ENCODE measurements at regions not wholly inside any gene's neighbourhood (a gene's known extent, or its start where the extent isn't known, plus 50 kb on each side); places are given as distances from the start of the nearest gene placed in this dataset.
"Not testable (repeated sequence)": the region's sequence is repeated elsewhere in the genome, so short reads cannot be mapped to it uniquely, and the experiment has no call there.

DNA sequence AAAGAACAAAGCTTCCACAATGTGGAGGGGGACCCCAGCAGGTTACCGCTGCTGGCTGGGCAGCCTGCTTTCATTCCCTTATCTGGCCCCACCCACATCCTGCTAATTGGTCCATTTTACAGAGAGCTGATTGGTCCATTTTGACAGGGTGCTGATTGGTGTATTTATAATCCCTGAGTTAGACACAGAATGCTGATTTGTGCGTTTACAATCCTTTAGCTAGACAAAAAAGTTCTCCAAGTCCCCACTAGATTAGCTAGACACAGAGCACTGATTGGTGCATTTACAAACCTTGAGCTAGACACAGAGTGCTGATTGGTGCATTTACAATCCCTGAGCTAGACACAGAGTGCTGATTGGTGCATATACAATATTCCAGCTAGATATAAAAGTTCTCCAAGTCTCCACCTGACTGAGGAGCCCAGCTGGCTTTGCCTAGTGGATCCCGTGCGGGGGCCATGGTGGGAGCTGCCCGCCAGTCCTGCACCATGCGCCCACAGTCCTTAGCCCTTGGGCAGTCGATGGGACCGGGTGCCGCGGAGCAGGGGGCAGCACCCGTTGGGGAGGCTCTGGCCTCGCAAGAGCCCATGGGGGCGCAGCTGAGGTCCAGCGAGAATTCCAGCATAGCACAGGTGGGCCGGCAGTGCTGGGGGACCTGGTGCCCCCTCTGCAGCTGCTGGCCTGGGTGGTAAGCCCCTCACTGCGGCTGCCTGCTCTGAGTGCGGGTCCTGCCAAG lies 88.8 kb upstream of the MYLIP start:
- DNase-seq: not testable (repeated sequence)

DNA sequence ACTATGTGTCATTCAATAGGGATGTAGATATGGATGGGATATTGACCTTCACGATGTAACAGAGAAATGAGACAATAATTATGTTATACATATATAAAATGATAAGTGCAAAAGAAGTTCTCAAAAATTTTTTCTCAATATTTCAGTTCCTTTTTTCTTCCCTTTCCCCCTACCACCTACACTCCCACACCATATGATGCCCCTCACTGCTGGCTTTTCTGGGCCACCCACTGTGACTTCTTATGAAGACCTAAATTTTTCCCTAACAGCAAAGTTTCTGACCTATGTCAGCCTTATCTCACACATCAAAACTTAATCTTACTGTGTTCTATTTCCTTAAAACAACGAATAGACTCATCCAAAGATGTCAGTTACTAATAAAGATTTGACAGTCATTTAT lies 89.9 kb upstream of the MYLIP start:
- DNase-seq: no peak

DNA sequence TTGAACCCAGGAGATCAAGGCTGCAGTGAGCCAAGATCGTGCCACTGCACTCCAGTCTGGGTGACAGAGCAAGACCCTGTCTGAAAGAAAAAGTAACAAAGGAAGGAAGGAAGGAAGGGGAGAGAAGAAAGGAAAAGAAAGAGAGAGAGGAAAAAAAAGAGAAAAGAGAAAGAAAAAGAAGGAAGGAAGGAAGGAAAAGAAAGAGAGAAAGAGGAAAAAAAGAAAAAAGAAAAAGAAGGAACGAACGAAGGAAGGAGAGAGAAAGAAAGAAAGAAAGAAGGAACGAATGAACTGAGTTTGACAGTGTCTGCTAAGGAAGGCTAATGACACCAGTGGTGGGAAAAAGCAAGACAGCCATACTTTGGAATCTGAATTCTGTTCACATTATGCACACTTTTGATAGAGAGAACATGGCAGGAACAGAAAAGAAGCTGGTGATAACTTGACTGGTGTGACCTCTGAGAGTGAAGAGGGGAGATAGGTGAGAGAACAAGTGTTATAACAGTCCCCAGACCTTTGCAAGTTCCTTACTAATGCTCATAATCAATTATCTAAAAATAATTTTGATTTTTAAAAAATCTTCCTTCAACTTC lies 93.3 kb upstream of the MYLIP start:
- no peak for DNase-seq

DNA sequence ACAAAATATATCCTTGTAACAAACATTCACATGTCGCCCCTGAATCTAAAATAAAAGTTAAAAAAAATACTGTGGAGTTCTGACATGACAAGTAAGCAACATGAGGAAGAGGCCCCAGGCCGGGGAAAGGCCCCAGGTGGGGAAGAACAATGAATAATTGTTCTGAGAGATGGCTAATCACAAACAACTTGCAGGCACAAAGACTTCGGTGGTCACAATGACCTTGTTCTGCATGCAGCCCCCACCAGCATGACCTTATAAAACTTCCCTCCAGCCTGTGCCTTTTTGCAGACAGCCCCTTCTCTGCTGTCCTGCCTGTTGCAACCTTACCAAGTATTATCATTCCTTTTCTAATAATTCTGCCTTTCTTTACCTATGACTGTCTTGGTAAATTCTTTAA lies 95.7 kb upstream of the MYLIP start:
- DNase-seq: no peak

- DNase-seq: no peak
These were observed 97.5 kb upstream of the MYLIP start for GRCh38 chr6:16031278-16031981.

DNA sequence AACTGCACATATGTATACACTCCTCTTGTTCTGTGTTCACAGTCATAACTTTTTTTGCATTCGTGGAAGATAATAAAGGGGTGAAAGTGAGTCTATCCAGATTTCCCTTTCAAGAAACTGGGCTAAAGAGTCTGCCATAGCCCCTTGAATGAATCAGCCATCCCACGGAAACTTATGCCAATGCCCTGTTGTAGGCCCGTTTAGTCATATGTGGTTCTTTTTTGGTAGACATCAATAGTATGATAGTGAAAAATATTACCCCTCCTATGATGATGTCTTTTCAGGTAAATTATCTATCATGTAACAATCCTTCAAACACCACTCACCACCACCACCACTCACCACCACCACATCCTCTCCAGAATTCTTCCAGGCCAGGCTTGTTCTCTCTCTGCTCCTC lies 99.9 kb upstream of the MYLIP start:
- DNase-seq: no peak

- no peak for DNase-seq
These were observed 108.6 kb upstream of the MYLIP start for GRCh38 chr6:16020259-16020658.

- DNase-seq: no peak
These were observed 109.4 kb upstream of the MYLIP start for GRCh38 chr6:16019462-16019861.

GRCh38 chr6:16018626-16019025 lies 110.3 kb upstream of the MYLIP start:
- DNase-seq: no peak

- DNase-seq: not testable (repeated sequence)
These were observed 114.6 kb upstream of the MYLIP start for GRCh38 chr6:16014325-16014724.

DNA sequence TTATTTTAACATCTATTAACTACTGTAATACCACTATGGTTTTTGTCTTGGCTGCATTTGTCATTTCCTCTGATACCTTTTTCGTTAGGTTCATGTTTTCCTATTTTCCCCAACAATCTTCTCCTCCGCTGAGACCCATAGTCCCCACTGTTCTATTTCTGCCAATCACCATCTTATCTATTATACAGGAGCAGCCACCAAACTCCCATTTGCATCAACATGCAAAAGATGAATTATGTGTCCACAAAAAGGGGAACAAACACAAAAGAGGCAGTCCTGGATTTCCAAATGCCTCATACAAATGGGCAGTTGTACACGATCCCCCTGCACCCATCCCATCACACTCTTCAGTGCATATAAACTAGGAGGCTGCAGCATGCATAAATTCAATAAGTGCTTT lies 121.7 kb upstream of the MYLIP start:
- no peak for DNase-seq

- no peak for DNase-seq
These were observed 122.2 kb upstream of the MYLIP start for GRCh38 chr6:16006681-16007080.

- no peak for DNase-seq
These were observed 123.8 kb upstream of the MYLIP start for GRCh38 chr6:16004934-16005679.

DNA sequence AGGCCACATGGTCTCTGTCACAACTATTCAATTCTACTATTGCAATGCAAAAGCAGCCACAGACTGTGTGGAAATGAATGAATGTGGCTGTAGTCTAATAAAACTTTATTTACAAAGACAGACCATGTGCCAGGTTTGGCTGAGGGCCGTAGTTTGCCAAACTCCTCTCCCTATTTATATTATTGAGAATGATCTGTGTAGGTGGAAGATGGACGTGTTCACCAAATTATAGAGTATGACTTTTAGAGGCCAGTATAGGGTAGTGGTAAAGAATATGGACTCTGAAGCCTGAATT lies 125.7 kb upstream of the MYLIP start:
- DNase-seq: no peak

DNA sequence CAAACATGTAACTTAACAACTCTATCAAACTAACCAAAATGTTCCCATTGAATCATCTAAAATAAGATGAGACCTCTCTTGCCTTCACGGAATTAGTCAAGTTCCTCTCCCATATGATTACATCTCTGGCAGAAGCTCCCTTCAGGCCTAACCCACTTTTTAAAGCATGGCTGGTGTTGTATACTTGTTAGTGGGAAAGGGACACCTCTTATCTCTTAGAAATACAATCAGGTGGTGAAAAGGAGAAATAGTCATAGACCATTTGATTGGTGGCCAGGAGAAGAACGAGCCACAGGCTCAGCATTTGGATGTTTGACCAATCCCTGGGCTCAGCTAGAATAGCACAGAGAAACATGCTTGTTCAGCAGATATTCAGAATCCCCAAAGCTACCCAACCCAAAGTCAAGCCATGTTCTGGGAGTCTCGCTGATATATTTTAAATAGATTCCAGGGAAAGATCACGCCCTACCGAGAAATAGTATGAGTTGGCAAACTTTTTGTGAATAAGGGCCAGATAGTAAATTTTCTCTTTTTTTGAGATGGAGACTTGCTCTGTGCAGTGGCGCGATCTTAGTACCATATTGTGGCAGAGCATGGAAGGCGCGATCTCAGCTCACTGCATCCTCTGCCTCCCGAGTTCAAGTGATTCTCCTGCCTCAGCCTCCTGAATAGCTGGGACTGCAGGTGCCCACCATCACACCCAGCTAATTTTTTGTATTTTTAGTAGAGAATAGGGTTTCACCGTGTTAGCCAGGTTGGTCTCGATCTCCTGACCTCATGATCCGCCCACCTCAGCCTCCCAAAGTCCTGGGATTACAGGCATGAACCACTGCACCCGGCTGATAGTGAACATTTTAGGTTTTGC lies 126.3 kb upstream of the MYLIP start:
- DNase-seq: no peak

- no peak for DNase-seq
These were observed 127.7 kb upstream of the MYLIP start for GRCh38 chr6:16001158-16001557.

DNA sequence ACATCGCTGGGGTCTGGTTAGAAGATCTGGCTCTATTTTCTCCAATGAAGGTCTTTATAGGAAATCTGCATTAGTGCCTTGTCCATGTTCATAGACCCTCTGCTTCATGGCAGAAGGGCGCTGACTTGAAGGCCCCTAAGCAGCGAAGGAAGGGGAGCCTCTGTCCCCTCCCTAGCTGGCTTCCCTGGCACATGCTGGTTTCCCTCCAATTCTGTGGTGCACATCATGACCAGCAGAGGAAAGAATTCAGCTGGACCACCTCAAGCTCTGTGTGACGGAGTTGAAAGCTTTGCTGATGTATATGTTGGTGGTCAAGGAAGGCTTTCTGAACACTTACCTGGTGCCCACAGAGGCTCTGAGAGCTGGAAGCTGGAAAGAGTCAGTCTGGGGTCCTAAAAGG lies 129.7 kb upstream of the MYLIP start:
- no peak for DNase-seq

DNA sequence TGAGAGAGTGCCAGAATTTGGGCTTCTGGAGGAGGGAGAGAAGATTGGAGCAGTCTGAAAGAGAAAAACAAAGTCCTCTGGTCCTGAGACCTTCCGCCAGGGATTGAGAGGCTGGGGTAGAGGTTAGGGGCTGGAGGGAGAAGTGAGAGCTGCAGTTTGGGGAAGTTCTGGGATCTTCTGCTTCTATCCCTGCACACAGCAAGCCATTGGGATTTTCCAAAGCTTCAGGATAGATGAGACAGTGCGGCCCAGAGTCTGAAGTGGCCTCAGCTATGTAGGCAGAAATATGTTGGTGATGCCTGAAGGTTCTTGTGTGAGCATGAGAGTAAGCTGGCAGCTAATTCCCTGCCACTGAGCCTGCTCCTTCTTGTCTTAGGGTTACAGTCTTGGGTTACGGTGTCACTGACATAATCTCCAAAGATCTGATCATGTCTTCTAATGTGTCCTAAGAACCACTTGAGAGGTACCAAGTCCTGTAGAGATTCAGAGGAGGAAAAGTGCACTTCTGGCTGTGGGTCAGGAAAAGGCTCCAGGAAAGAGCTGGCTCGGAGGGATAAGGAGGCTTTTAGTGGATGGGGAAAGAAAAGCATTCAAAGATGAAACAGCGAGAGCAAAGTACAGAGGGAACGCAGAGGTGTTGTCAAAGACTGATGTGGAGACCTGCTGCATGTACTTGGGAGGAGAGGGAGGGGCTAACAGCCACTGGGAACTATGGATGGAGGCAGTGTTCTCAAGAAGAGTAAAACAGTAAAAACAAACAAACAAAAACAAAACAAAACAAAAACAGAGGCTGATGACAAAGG lies 131.1 kb upstream of the MYLIP start:
- no peak for DNase-seq

- no peak for DNase-seq
These were observed 132.9 kb upstream of the MYLIP start for GRCh38 chr6:15996030-15996429.

DNA sequence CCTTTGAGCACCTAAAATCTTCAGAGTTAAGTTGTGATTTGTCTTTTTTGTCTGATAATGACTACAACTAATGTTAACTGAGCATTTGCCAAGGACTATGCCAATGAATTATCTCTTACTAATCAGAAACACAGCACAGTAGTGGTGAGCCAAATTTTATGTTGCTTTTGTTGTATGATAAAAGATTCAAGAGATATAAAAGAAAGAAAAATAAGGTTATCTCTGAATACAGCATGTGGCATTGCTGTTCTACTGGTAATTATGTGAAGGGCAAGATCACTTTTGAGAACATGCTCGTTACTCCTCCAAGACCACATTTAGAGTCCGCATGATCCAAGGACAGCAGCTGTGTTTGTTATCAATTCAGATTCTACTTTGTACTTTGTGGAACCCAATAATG lies 133.4 kb upstream of the MYLIP start:
- DNase-seq: no peak

DNA sequence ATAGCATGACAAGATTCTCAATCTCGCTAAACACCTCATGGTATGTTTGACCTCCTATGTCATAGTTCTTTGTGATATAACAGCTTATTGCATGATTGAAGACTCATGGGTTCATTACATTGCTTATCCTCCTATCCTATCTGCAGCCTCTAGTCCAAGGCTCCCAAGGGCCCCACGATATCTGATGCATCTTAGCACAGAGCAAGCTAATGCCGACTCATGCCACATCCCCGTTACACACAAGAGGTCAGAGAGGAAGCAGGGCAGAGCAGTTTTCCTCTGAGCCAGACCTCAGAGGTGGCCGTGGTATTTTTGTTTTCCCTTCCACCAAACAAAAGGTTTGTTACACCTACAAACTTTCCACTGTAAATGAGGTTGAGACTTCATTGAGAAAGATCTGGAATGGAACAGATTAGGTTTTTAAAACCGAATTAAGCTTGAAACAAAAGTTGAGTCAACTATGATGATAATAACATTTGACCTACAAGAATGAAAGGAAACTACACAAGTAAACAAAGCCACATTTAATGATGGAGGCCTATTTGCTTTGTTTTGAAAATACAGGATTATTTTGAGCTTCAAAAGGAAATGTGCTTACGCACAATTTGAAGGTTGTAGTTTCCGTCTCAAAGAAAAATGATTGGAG lies 133.9 kb upstream of the MYLIP start:
- no peak for DNase-seq

All from NCI-H1436 treated with DMSO at 0.1 percent for 48 hours (cell line).